Stimulated activated CD8-positive, alpha-beta memory T cell treated with anti-CD3 and anti-CD28 coated beads, Interleukin-7, amount 100 ng/mL, for 48 hours (primary cell): ENCODE measurements at regions not wholly inside any gene's neighbourhood (a gene's known extent, or its start where the extent isn't known, plus 50 kb on each side); places are given as distances from the start of the nearest gene placed in this dataset.
A peak's percentile ranks its signal among the peaks of the same experiment; 100 is the strongest.

Experiments
- DNase-seq, 2 donors: peaks; one replicate each; pipeline ENCODE4 v3.0.0-alpha.2; 2020; ENCODE audit warnings: low read depth in 1 of 2; ENCODE audit errors: extremely low read depth in 1 of 2

- no peak for DNase-seq
Observed at GRCh38 chr9:91039125-91039834, 237.7 kb downstream of the SYK start.

GRCh38 chr9:91039835-91040140, 238.2 kb downstream of the SYK start:
- DNase-seq: no peak

DNA sequence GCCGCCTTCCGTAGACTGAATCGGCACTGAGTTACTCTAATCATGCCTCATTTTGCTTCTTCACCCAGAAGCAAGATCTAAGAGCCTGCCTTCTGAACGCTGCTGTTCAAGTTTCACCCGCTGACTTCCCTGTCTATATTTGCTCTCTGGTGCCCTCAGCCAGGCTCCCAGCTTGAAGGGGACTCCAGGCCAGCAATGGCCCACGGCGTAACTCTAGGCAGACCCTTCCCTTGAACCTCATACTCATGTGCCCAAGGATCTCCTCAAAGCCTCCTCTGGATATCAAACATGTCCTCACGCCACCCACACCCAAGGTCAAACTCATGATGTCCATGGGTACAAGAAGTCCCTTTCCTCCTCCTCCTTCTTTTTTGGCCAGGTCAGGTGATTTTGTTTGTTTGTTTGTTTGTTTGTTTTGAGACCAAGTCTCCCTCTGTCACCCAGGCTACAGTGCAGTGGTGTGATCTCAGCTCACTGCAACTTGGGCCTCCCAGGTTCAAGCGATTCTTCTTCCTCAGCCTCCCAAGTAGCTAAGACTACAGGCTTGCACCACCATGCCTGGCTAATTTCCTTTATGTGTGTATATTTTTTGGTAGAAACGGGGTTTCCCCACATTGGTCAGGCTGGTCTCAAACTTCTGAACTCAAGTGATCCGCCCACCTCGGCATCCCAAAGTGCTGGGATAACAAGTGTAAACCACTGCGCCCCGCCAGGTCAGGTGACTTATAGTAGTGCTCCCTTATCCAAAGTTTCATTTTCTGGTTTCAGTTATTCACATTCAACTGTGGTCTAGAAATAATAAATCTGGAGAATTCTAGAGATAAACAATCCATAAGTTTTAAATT, 239.0 kb downstream of the SYK start:
- DNase-seq: peak in 1 of 2 donors; percentile 38

DNA sequence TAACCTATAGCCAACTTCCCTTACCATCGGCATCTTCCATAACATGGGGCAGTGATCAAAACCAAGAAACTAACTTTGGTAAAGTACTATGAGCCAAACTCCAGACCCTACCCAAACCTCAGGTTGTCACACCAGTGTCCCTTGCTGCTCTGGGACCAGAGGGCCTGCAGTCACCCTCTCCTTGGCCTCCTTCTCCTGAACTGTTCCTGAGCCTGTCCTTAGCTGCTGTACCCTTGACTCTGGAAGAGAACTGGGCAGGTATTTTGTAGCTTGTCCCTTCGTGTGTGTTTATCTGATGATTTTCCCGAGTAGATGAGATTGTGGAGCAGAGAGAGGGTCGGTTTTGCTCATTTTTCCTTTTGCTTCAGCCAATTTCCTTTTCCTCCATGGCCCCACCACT, 240.4 kb downstream of the SYK start:
- no peak for DNase-seq

DNA sequence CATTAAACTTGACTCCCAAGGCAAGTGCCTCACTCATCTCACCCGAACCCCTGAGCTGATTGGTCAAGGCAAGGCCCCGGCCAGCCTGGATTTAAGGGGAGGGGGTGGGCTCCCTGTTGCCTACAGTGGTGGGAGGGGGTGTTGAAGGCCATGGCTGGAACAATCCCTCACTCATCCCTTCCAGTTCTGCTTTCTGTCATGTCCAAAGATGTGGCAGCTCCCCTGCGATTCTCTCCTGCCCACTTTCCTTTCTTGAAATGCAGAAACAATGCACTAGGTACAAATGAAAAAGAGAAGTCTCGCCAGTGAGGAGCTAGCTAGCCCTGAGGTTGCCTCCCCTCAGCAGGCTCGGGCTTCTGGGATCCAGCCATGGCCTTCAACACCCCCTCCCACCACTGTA, 240.9 kb downstream of the SYK start:
- DNase-seq: no peak

DNA sequence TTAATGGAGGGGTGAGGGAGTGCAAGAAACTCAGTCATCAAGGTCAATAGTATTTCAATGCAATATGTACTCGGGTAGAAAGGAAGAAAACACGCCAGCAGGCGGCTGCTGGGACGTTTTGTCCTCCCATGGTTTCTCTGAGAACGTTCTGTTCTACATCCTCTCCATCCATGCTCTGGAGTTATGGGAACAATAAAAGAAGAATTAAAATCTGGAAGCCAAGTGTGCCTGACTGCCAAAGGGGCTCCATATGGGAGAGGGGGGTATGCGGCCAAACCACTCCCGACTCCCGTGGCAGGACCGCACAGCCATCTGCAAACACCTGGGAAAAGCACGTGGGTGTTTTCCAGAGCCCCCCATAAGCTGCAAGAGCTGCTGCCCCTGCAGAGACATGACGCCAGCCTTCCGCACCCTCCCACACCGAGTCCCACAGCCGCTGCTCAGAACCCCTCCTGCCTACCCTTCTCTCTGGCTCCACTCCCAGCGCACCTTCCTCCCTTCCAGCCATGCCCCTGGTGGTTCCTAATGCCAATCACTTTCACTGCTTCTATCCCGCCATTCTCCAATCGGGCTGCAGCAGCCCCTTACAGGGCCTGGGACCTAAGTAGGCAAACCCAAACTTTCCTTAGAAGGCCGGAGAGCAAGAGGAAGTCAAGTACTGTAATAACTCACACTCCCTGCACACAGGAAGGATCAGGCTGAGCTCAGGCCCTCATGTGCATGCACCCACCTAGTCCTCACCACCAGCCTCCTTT, 241.6 kb downstream of the SYK start:
- no peak for DNase-seq

DNA sequence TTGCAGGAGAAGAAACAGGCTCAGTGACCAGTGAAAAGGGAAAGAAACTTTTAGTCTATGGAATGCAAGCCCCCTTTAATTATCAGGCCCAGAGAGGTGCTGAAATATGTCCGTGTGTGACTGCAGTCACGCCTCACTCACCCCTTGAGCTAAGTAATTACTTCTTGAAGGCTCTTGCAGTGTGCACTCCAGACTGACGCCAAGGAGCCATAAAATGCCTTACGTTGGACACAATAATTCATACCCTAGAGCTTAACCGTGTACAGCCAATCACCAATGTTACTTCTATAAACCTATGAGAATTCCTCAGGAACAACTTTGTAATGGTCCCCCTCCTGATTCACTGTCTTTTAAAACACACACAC, 242.2 kb downstream of the SYK start:
- no peak for DNase-seq

- no peak for DNase-seq
Observed at GRCh38 chr9:91044354-91044753, 242.7 kb downstream of the SYK start.

DNA sequence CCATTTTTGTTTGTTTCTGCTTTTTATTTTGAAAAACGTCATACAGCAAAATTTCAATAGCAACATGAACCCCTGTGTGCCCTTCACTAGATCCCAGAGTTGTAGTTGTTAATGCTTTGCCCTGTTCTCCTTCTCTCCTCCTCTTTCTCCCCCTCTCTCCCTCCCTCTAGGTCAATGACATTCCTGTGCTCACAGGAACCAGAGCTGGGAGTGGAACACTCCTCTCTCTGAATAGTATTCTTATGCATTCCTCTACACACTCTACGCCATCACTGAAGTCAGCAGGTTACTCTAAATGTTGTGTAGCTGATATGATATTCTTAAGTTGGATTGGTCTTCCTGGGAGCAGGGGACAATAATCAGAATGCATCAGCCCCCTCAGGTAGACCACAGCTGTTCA, 243.4 kb downstream of the SYK start:
- DNase-seq: no peak

- peak in 1 of 2 donors; percentile 68 for DNase-seq
Observed at GRCh38 chr9:91047529-91047928, 245.9 kb downstream of the SYK start.

DNA sequence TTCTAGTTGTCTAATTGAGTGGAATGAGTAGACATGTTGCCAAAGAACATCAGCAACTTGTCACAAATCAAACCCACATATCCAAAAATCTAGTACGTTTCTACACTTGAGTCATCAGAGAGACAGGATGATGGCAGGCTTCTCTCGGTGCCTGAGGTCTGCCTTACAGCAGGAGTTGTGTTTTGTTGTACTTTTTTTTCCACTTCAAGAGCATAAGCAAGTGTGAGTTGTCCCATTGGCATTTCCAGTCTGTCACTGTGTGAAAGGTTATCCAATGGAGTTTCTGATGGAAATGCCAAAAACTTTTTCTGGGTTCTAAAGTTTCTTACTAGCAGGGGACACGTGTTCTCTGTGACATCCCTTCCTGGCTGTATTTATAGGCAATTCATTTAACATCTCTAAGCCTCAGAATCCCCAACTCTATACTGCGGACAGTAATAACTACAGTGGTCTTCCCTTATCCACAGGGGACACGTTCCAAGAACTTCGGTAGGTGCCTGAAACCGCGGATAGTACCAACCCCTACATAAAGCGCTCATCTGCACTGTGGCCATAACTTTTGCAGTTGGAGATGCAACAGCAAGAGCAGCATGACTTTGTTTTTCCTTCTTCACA, 246.5 kb downstream of the SYK start:
- DNase-seq: peak in 1 of 2 donors; percentile 44

GRCh38 chr9:91048749-91049148, 247.1 kb downstream of the SYK start:
- no peak for DNase-seq

DNA sequence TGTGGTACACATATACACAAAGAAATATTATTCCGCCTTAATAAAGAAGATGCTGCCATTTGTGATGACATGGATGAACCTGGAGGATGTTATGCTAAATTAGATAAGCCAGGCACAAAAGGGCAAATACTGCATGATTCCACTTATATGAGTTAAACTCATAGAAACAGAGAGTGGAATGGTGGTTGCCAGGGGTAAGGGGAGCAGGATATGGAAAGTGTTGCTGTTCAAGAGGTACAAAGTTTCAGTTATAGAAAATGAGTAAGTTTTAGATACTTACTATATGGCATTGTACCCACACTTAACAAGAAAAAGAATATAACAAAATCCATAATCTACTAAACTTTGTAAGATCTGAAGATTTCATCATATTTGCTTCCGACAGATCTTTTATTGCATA, 252.2 kb downstream of the SYK start:
- DNase-seq: no peak

DNA sequence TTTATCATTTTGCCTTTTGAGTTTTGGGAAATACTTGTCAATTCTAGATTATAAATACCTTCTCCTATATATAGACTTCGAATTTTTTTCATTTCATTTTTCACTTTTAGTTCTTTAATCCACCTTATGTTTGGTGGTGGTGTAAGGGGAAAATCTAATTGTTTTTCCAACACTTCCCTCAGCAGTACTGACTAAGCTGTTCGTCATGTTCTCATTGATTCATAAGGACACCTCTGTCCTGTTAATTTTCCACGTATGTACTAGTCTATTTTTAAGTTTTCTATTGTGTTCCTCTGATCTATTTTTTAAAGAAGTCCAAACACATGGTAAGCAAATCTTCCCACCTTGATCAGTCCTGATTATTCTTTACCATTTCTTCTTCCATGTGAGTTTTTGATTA, 254.2 kb downstream of the SYK start:
- DNase-seq: no peak

DNA sequence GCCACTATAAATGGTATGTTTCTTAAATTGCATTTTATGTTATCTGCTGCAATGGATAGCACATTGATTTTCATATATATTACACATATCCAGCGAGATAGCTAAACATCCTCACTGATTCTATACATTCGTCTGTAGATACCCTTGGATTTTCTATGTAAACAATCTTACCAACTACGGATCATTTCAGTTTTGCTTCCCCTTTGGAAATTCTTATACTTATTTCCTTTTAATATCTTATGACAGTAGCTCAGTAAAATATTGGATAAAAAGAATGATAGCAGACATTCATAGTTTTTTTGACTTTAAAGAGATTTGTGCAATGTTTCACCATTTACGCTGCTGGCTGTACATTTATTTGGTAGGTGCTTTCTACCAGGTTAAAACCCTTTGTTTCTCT, 254.9 kb downstream of the SYK start:
- no peak for DNase-seq

- no peak for DNase-seq
Observed at GRCh38 chr9:91056917-91057316, 255.3 kb downstream of the SYK start.

DNA sequence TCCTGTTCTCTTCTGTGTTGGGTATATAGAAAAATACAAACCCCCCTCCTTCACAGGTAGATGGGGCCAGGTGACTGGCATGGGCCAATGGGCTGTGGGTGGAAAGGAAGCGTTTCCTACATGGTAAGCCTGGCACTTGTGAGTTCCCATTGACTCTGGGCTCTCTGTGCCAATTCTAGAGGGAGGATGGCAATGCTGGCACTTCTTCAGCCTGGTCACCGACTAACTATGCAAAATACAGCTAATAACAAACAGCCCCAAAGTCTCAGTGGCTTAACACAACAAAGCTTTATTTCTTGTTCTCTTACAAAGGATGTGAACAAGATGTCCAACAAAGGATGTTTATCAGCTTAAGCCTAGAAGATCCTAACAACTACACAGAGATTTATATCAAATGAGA, 258.1 kb downstream of the SYK start:
- no peak for DNase-seq

GRCh38 chr9:91060520-91061343, 259.1 kb downstream of the SYK start:
- no peak for DNase-seq

DNA sequence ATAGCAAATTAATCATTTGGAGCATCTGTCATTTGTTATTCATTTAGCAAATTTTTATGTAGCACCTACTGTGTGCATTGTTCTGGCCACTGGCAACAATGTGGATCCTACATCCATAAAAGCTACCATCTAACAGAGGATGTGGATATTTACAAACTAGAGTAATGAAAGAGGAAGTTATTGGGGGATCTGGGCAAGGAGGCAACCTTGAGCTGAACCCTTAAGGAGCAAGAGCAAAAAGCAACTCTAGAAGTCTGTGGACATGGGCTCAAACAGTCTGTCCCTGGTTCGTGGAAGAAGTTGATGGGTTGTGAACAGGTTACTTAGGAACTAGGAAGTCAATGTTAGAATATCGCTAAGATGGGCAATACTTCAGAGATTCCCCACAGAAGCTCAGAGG, 259.9 kb downstream of the SYK start:
- DNase-seq: no peak

DNA sequence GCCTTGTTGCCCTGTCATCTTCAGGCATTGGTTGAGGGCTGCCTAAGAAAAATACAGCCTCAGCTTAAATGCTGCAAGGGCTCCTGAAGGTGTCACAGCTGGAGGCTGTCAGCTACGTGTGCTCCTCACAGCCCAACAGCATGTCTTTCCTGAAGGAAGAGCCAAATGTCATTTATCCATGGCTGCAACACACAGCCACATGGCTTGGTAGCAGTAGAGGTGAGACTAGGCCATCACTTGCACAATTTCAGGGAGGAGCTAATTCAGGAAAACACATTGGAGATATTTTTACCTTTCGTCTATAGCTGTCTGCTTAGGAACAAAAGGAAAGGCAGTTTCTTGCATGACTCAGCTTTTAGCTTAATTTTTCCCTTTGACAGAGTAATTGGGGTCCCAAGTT, 260.7 kb downstream of the SYK start:
- no peak for DNase-seq

- DNase-seq: no peak
Observed at GRCh38 chr9:91063471-91063870, 261.9 kb downstream of the SYK start.
